ENCODE measurements at regions not wholly inside any gene's neighbourhood (a gene's known extent, or its start where the extent isn't known, plus 50 kb on each side); places are given as distances from the start of the nearest gene placed in this dataset.

DNA sequence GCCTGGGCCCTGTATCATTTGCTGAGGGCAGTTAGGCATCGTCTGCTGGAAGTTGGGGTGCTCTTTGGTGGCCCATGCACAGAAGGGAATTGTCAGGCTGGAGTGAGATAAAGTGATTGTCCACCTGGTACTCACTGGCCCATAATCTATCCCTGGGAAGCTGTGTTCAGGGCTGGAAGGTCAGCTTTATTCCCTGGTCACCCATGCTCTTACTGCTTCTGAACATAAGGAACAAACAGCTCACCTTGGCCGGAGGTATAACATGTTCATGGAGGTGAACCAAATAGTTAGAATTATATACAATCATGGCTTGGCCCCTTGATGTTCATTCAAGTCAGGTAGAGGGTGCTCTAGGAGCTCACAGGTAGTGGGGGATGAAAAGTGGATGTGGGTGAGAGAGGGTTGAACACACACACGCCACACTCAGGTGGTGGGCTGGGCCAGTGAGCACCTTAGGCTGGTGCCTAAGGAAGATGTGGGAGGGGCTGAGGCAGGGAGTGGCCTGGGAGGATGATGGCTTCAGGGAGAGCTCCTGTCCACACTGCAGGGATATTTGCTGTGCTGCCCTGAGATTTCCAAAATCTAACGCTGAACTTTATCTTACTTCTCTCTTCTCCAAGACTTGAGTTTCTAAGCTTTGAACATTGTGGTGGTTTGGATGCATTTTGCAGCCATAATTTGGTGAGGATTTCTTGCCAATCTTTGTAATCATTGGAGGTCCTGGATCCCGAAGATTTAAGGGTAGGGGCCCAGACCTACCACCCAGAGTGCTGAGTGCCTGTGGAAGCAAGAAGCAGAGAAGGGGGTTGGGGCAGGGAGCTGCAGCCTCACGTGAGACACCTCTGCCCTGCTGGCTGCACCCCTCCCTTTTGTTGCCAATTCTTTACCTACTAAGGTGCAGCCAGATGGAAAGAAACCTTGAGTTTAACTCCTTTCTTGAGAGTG is 420.6 kb downstream of the ZNF536 start:
- no peak for DNase-seq (ENCODE audit: extremely low read depth in 1 of 2, low read depth in 1 of 2)

DNA sequence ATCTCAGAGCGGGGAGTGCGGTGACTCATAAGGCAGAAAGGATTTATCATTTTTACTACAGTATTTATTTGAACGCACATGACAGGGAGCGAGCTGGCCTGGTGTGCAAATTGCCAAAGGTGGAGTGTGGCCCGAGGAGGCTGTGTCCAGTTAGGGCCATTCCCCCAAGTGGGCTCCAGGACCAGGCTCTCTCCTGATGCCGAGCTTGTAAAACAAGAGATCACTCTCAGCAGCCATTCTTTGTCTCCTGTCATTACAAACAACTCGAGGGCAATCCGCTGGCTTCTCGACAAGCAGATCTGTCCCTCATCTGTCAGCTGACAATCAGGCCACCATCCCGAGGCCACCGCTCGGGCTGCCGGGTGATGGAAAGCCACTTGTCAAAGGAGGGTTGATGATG is 418.9 kb downstream of the ZNF536 start:
- no peak for DNase-seq (ENCODE audit: extremely low read depth in 1 of 2, low read depth in 1 of 2)

DNA sequence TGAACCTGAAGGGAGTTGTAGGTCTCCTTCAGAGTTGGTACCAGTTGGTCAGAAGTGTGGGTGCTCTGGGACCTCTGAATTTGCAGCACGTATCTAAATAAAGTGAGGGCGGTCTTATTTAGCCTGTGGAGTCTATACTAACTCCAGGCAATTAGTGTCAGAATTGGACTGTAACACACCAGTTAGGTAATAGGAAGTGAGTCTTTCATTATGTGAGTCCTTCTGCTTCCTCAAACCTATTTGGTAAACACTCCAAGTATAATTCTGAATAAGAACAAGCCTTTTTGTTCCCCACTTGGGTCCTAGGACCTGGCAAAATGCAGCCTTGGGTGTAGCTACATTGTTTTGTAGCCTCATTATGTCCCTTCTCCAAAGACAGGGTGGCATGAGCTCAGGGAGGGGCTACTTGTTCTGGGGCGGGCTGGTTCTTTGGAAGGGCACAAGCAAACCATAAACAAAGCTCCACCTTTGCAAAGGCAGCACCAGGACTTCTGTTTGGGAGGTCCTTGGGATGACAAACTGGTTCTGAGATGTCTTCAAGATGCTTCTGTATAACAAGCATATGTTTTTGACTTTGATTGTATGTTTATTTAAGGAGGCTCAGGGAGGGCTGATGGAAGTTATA is 418.0 kb downstream of the ZNF536 start:
- no peak for DNase-seq (ENCODE audit: extremely low read depth in 1 of 2, low read depth in 1 of 2)

DNA sequence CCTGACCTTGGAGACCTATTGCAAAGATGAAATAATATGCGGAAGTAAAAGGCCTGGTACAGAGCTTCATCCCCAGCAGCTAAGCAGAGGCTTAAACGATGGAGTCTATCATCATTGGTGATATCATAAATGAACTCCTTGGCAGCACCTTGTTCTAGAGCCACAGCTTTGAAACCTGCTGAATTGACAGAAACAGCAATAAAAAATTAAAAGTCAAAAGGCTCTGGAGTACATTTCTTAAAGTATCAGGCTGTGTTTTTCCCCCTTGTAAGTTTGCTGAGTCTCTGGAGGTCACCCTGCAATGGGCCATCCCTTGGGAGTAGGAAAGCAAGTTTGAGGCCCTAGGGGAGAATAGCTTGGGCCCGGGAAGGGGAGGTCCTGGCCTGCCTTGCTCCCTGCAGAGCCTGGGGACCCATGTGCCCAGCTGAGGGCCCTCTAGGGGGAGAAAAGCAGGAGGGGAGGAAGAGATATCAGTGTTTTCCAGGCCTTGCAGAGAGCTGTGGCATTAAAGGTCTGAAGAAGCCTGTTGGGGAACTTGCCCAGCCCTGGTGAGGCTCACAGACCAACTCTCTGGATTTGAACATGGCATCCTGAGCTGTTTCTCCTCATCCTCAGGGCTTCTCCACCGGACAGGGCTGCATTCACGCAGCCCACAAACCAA is 416.1 kb downstream of the ZNF536 start:
- no peak for DNase-seq (ENCODE audit: extremely low read depth in 1 of 2, low read depth in 1 of 2)

DNA sequence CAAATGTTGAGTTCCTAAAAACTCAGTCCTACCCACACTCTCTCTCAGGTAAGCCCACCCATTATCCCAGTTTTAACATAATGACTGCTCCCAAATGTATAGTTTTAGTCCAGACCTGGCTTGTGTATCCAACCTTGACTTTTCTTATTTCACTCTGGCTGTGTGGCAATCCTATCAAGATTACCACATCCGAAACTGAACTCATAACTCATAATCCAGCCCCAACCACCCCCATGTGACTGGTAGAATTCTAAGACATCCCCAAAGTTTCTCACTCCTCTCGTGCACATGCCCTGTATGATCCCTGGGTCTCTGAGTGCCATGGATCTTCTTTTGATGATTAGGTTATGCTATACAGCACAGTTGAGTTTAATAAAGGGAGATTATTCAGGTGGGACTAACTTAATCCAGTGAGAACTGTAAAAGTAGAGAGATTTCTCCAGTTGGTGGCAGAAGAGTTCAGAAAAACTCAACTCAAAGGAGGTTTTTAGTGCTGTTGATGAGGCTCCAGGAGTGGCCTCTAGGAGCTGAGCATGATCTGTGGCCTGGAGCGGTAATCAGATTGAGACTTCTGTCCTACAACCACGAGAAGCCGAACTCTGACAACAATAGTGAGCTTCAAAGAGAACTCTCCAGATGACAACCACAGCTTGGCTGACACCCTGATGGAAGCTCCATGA is 413.4 kb downstream of the ZNF536 start:
- no peak for DNase-seq (ENCODE audit: extremely low read depth in 1 of 2, low read depth in 1 of 2)

DNA sequence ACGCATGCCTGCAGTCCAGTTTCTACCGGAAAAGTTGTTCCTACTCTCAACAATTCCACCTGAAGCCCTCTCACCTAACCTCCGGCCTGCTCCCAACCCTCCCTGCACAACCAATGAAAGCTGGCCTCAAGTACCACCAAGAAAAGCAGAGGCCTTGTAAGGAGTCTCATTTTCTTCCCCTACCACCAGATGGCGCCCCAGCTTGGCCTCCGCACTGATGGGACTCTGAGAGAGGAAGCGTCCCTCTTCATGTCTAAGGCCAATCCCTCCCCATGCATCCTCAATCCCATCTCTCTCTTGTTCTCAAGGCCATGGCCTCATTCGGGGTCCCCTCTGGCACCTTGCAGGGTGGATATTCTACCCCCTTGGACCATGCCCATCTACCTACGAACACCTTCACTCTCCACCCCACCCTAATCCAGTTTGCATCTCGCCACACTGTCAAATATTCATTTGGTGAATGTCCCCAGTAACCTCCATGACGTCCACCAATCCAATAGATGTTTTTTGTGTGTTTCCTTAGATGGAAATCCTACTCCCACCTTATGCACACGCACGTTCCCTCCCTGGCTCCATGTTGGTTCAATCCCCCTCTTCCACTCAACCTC is 412.8 kb downstream of the ZNF536 start:
- peak; percentile 9 to 35 for DNase-seq (ENCODE audit: extremely low read depth in 1 of 2, low read depth in 1 of 2)

DNA sequence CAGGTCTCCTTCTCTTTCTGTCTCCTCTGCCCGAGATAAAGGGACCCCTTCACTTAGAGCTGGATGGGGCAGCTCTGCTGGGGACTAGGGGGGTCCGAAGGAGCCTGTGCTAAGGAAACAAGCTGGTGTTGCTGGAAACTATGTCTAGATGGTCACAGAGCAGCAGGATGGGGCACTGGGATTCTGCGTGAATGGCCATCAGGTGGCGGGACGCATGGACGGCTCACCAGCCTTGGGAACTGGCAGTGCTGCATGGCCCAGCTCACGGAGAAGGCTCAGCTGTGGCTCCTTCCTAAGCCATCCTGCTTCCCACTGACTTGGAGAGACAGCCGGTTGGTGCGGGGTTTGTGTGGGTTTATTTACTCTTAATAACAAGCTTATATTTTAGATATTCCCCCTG is 411.8 kb downstream of the ZNF536 start:
- DNase-seq (ENCODE audit: extremely low read depth in 1 of 2, low read depth in 1 of 2) = no peak

DNA sequence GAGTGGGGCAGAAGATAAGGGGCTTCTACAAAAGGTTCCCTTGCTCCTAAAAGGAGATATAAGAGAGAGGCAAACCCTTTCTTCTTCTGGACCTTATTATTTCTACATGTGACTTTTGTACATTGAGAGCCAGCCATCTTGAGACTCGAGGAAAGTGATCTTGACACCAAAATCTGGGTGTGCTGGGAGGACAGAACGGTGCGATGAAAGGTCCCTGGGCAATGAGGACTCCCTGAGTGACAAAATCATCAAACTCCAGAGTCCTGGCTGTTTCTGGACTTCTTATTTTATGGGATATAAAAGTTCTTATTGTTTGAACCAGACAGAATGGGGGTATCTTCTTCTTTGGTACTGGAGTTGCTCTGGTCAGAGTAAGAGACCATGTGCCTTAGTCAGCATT is 411.0 kb downstream of the ZNF536 start:
- DNase-seq (ENCODE audit: extremely low read depth in 1 of 2, low read depth in 1 of 2) = no peak

DNA sequence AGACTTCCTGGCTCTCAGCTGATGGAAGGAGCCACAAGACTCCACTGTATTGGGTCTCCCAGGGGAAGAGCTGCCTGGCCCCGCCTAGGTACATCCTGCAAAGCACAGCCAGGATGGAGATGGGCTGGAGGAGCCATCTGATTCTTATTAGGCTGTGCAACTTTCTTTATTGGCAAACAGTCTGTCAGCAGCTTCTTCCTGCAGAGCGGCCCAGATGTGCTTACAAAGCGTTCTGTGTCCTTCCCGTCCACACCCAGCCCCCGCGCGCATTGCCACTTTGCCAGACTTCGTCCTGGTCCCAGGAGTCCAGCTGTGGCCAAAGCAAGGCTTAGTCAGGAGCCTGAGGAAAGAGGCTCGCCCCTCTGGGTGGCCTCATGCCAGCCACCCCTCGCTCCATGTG is 409.3 kb downstream of the ZNF536 start:
- DNase-seq (ENCODE audit: extremely low read depth in 1 of 2, low read depth in 1 of 2) = no peak

DNA sequence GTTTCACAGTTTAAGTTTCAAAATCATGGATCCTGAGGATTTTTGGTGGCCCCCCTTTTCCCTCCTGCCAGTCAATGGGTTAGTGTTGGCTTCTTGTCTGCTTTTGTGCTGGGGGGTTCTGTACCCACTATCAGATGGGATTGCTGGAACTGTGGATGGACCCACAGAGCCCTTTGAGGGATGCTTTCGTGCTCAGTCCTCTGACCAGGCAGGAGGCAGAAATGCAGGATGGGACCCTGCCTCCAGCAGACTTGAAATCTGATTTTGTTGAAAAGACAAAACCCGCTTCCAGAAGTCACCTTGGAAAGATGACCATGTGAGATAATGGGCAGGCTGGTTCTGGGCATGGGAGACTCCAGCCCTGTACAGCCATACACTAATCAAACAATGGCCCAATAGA is 408.9 kb downstream of the ZNF536 start:
- DNase-seq (ENCODE audit: extremely low read depth in 1 of 2, low read depth in 1 of 2) = no peak

DNA sequence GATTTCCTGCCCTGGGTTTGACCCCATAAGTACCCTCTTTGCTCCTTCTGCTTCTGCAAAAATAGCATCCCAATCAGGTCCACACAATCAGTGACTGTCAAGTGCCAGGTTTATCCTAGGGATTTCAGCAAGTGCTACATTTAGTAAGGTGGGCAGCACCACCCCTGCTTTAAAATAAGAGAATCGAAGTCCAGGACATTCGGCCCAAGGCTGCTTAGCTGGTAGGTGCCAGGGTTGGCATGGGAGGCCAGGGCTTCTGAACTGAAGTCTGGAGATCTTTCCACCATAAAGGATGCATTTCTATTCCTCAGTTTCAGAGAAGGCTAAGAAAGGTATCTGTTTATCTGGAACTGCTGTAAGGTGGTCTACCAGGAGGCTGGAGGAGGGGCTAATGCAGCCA is 408.3 kb downstream of the ZNF536 start:
- DNase-seq (ENCODE audit: extremely low read depth in 1 of 2, low read depth in 1 of 2) = no peak

DNA sequence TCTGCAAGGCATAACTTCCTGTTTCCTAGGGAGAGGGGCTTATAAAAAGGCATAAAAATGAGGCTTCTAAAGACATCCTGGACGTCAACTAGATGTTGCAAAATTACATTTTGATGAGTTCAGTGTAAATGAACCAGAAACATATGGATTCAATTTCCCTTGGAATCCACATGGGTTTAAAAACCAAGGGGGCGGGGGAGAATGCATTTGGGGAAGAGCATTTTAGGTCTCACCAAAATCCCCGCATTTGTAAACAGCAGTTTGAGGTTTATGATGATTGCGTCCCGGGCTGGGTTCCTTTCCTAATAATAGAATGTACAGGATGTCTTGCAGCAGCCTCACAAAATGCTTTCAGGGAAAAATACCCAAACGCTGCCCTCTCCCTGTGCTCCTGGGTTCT is 407.8 kb downstream of the ZNF536 start:
- no peak for DNase-seq (ENCODE audit: extremely low read depth in 1 of 2, low read depth in 1 of 2)

DNA sequence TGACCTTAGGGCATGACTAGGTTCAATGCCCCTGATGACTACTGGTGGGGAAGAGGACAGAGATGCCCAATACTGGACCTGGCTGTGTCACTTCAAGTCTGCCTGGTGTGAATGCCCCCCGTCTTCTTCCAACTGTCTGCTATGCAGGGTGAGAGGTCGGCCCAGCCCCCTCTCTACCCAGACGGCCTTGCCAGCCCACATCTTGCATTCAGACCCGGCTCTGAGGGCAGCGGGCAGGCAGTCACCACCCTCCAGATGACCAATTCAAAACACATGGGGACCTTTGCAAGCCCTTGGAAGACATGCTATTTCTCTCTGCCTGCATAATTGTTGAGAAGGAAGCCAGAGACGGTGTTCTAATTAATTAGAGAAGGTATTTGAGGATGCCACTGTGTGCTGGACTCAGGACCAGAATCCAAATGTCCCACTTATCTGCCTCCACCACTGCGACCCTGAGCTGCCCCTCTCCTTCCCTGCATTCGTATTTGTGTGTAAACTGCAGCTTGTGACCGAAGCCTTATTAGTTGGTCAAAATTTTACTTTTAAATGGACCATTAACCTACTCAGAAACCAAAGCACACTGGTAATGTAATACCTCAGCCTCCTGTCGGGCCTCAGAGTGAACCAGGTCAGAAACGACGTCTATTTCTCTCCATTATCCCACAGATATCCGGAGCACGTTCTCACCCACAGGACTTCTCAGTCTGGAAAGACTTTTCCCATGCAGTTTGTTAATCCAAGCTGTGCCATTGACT is 407.0 kb downstream of the ZNF536 start:
- no peak for DNase-seq (ENCODE audit: extremely low read depth in 1 of 2, low read depth in 1 of 2)

DNA sequence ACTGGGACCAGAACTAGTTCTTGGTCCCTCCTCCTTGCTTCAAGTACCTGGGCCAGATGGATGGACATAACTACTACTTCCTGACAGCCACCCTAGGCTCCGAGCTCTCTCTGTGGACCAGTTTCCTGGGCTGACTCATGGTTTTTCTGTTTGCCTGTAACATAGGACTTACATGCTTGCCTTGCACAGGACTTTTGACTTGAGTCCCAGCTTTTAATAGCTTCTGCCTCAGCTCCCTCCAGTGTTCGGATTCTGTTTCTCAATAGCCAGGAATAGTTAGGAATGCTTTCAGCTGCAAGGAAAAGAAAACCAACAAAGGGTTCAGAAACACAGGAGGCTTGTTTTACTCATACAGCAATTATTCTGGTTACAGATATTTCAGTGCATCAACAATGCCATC is 405.9 kb downstream of the ZNF536 start:
- DNase-seq (ENCODE audit: extremely low read depth in 1 of 2, low read depth in 1 of 2) = no peak

DNA sequence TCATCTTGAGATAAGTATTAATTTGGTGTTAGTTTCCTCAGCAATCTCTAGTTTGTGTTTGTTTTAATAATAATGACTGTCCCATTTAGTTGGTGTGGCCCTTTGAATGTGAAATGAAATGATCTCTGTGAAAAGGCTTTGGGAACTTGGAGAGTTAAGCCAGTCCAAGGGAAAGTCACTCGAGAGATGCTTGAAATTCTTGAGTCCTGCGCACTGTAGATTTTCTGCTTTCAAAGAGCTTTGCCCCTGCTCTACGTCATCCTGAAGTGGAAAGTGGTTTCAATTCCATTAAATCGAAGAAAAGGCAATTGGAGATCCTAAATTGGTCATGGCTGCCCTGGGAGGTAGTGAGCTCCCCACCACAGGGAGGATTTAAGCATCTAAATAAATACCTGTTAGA is 403.8 kb downstream of the ZNF536 start:
- no peak for DNase-seq (ENCODE audit: extremely low read depth in 1 of 2, low read depth in 1 of 2)

DNA sequence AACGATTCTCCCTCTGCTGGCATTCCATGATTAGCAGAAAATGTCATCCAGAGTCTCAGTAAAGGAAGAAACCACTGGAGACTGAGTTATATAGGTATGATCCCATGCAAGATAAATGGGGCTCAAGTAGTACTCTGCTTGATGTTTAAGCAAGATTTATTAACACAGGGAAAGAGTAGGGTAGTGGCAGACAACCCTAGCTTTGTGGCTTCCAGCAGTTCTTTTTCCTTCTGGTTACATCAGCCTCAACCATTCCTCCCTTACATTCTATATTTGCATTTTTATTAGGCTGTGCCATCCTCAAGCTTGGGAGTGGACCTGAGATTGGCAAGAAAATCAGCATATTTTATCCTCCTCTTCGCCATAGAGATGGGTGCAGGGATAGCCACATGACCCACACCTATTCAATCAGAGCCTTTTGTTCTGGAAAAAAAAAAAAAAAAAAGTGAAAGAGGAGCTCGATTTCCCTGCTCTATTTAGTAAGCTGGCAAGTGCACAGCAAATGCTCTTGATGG is 402.1 kb downstream of the ZNF536 start:
- DNase-seq (ENCODE audit: extremely low read depth in 1 of 2, low read depth in 1 of 2) = no peak

DNA sequence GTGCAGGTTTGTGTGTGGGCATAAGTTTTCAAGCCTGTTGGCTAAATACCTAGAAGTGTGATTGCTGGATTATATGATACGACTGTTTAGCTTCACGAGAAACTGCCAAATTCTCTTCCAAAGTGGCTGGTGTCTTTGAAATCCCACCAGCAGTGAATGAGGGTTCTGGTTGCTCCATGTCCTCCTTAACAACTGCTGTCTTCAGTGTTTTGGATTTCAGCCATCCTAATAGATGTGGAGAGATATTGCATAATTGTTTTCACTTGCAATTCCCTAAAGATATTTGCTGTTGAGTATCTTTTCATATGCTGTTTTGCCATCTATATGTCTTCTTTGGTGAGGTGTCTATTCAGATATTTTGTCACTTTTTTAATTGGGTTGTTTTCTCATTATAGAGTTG is 390.5 kb downstream of the ZNF536 start:
- DNase-seq (ENCODE audit: extremely low read depth in 1 of 2, low read depth in 1 of 2) = no peak

DNA sequence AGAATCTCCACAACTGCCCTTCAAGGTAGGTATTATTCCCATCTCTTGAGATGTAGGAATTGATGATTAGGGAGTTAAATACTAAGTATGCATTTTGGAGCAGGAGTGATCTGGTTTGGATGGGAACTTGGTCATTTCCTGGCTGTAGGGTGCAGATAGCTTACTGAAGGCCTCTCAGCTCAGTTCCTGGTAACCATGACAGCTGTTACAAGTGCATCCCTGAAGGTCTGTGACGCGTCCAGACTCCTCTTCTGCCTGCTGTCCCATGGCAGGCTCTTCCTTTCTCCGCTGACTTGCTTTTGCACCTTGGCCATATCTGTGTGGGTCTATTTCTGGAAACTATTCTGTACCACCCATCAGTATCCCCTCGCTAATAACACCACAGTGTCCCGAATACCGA is 387.8 kb downstream of the ZNF536 start:
- DNase-seq (ENCODE audit: extremely low read depth in 1 of 2, low read depth in 1 of 2) = no peak

DNA sequence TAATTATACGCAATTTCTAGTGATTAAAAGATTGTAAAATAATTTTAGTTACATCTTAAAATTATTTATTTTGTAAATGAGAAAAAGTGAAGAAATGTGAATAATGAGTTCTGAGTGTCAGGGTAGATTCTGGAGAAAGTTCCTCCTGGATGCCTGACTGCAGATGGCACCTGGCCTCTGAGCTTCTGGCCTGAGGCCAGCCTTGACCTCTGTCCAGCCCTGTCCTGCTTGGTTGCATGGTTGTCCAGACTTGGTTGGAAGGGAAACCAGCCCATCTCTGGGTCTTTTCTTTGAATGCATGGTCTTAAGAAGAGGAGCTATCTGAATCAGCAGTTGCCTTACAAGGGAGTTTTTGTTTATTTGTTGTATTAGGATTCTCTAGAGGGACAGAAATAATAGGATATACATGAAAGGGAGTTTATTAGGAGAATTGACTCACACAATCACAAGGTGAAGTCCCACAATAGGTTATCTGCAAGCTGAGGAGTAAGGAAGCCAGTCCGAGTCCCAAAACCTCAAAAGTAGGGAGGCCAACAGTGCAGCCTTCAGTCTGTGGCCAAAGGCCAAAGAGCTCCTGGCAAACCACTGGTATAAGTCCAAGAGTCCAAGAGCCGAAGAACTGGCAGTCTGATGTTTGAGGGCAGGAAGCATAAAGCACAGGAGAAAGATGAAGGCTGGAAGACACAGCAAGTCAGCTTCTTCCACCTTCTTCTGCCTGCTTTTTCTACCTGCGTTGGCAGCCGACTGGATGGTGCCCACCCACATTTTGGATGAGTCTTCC is 385.8 kb downstream of the ZNF536 start:
- no peak for DNase-seq (ENCODE audit: extremely low read depth in 1 of 2, low read depth in 1 of 2)

All from stimulated activated CD8-positive, alpha-beta memory T cell treated with anti-CD3 and anti-CD28 coated beads, Interleukin-7, amount 100 ng/mL, for 48 hours (primary cell).